Liver (tissue), 8 donors: ENCODE measurements at regions not wholly inside any gene's neighbourhood (a gene's known extent, or its start where the extent isn't known, plus 50 kb on each side); places are given as distances from the start of the nearest gene placed in this dataset.

Experiments used
- DNase-seq: peaks from one replicate; pipeline ENCODE4 v3.0.0-alpha.2; 2017; ENCODE audit warnings: low spot score
- H3K27ac ChIP-seq, 2 donors: one replicate each; pipeline ENCODE4 v1.7.0; 2013; ENCODE audit warnings: inconsistent platforms in 2 of 2, low read length in 2 of 2, control low read depth in 1 of 2, low read depth in 1 of 2, mild to moderate bottlenecking in 1 of 2
- H3K27me3 ChIP-seq, 4 donors: one replicate each; pipeline versions ENCODE4 v1.6.1 to v1.7.0; 2013; ENCODE audit warnings: low read length in 3 of 4, inconsistent platforms in 1 of 4, mild to moderate bottlenecking in 1 of 4, moderate library complexity in 1 of 4; ENCODE audit not compliant: control insufficient read depth in 4 of 4, insufficient read depth in 4 of 4
- H3K36me3 ChIP-seq, 4 donors: one replicate each; pipeline versions ENCODE4 v1.6.1 to v1.7.0; 2013; ENCODE audit warnings: low read length in 3 of 4, mild to moderate bottlenecking in 3 of 4, low read depth in 1 of 4, moderate library complexity in 1 of 4; ENCODE audit not compliant: control insufficient read depth in 4 of 4, insufficient read depth in 3 of 4
- H3K4me1 ChIP-seq, 4 donors: one replicate each; pipeline versions ENCODE4 v1.6.1 to v1.7.0; 2013; ENCODE audit warnings: low read length in 3 of 4, mild to moderate bottlenecking in 3 of 4, moderate library complexity in 1 of 4; ENCODE audit not compliant: control insufficient read depth in 4 of 4, insufficient read depth in 4 of 4
- H3K4me3 ChIP-seq, 3 donors: one replicate each; pipeline versions ENCODE4 v1.6.1 to v1.7.0; 2013; ENCODE audit warnings: low read length in 3 of 3, control low read depth in 1 of 3, low read depth in 1 of 3, mild to moderate bottlenecking in 1 of 3
- H3K9ac ChIP-seq, 2 donors: one replicate each; pipeline ENCODE4 v1.7.0; 2013; ENCODE audit warnings: low read length in 2 of 2, mild to moderate bottlenecking in 2 of 2, moderate library complexity in 2 of 2, control low read depth in 1 of 2, low read depth in 1 of 2
- H3K9me3 ChIP-seq, 4 donors: one replicate each; pipeline versions ENCODE4 v1.6.1 to v1.7.0; 2013; ENCODE audit warnings: low read length in 3 of 4; ENCODE audit not compliant: control insufficient read depth in 4 of 4
- EGR1 ChIP-seq, 2 donors: IDR thresholded peaks; 2 replicates each; pipeline ENCODE4 v1.6.1; 2016 to 2018; ENCODE audit warnings: antibody characterized with exemption in 2 of 2, low read depth in 2 of 2
- FOXA1 ChIP-seq: IDR thresholded peaks from 2 replicates; pipeline ENCODE4 v1.6.1; 2016; ENCODE audit warnings: antibody characterized with exemption
- FOXA2 ChIP-seq: IDR thresholded peaks from 2 replicates; pipeline ENCODE4 v1.6.1; 2016; ENCODE audit warnings: antibody characterized with exemption
- GABPA ChIP-seq, 2 donors: IDR thresholded peaks in 1 of 2; conservative IDR thresholded peaks in 1 of 2; 2 replicates each; pipeline ENCODE4 v1.6.1; 2016; ENCODE audit warnings: antibody characterized with exemption in 2 of 2, mild to moderate bottlenecking in 1 of 2, moderate library complexity in 1 of 2
- HNF4A ChIP-seq, 2 donors: conservative IDR thresholded peaks; 2 replicates each; pipeline ENCODE4 v1.6.1; 2016; ENCODE audit warnings: antibody characterized with exemption in 2 of 2, mild to moderate bottlenecking in 2 of 2
- HNF4G ChIP-seq: IDR thresholded peaks from 2 replicates; pipeline ENCODE4 v1.6.1; 2016; ENCODE audit warnings: antibody characterized with exemption
- JUND ChIP-seq, 2 donors: IDR thresholded peaks; 2 replicates each; pipeline ENCODE4 v1.6.1; 2016; ENCODE audit warnings: antibody characterized with exemption in 2 of 2
- NR2F2 ChIP-seq: IDR thresholded peaks from 2 replicates; pipeline ENCODE4 v1.6.1; 2016; ENCODE audit warnings: antibody characterized with exemption
- RAD21 ChIP-seq, 2 donors: IDR thresholded peaks; 2 replicates each; pipeline ENCODE4 v1.6.1; 2016; ENCODE audit warnings: antibody characterized with exemption in 2 of 2, mild to moderate bottlenecking in 2 of 2
- RXRA ChIP-seq, 2 donors: IDR thresholded peaks; 2 replicates each; pipeline ENCODE4 v1.6.1; 2017 to 2018; ENCODE audit warnings: antibody characterized with exemption in 2 of 2, mild to moderate bottlenecking in 1 of 2
- SP1 ChIP-seq: IDR thresholded peaks from 2 replicates; pipeline ENCODE4 v1.6.1; 2018; ENCODE audit warnings: antibody characterized with exemption, mild to moderate bottlenecking
- TAF1 ChIP-seq: conservative IDR thresholded peaks from 2 replicates; pipeline ENCODE4 v1.6.1; 2016; ENCODE audit warnings: antibody characterized with exemption, mild to moderate bottlenecking
- YY1 ChIP-seq: IDR thresholded peaks from 2 replicates; pipeline ENCODE4 v1.6.1; 2016; ENCODE audit warnings: antibody characterized with exemption, mild to moderate bottlenecking
- WGBS: extraction: QIAGEN DNeasy Blood & Tissue Kit; methylation state at CpG from one replicate; pipeline ENCODE4 v1.1.7; 2013; 5-methylcytosine and 5-hydroxymethylcytosine counted together
- TF ChIP-seq, protein P1 (sequence below): IDR thresholded peaks from 2 replicates; pipeline ENCODE4 v1.6.1; 2016; ENCODE audit warnings: antibody characterized with exemption
- TF ChIP-seq, protein P2 (sequence below): fragments of 150-350 bp; IDR thresholded peaks from 2 replicates; pipeline ENCODE4 v1.5.1; 2017; ENCODE audit warnings: improper control_type of control experiment, low read depth, low read length; ENCODE audit not compliant: missing input control
- TF ChIP-seq, protein P3 (sequence below): IDR thresholded peaks from 2 replicates; pipeline ENCODE4 v1.6.1; 2016; ENCODE audit warnings: antibody characterized with exemption
- TF ChIP-seq, protein P4 (sequence below): IDR thresholded peaks from 2 replicates; pipeline ENCODE4 v1.6.1; 2016; ENCODE audit warnings: antibody characterized with exemption, mild to moderate bottlenecking
- TF ChIP-seq, protein P5 (sequence below): IDR thresholded peaks from 2 replicates; pipeline ENCODE4 v1.6.1; 2016; ENCODE audit warnings: antibody characterized with exemption
- donor health status: healthy.
- donor health status: healthy.
- donor health status: healthy.
- donor health status: healthy.
- donor health status: healthy.

DNA sequence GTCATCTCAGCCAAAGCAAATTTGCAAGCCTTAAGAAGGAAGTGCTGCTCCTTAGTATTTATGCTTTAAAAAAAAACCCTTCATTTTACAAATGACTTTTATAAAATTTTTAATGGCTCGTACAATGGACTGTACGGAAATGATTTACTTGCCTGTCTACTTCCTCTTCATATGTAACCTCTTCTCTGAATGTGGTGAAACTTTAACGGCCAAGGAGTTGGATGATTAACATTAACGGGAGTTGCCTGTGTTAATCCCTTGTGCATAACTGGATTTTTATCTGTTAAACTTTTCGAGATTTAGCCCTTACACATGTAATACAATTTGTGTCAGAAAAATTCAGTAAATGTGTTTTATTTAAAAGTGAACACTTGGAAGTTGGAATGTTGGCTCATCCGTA is 429.4 kb downstream of the TBC1D4 start:
- Histone ChIP-seq H3K9ac (no peak overlapping the region), H3K36me3 (no peaks in the 10 kb centered on the region), H3K27ac (no peak overlapping the region), H3K4me1 (no peaks in the 10 kb centered on the region), H3K27me3 (no peaks in the 10 kb centered on the region), H3K9me3 (no peaks in the 10 kb centered on the region), H3K4me3 (no peak overlapping the region)
- TF ChIP-seq SP1 (no peak), FOXA1 (no peak), HNF4A (conservative IDR thresholded peaks at IDR 0.05) (no peak), YY1 (no peak), RAD21 (IDR thresholded peaks at IDR 0.05) (no peak), JUND (IDR thresholded peaks at IDR 0.05) (no peak), NR2F2 (no peak), FOXA2 (no peak), GABPA (IDR thresholded peaks at IDR 0.05 in 1 of 2, conservative IDR thresholded peaks at IDR 0.05 in 1 of 2) (no peak), EGR1 (IDR thresholded peaks at IDR 0.05; ENCODE audit: low read depth in 2 of 2) (no peak), RXRA (IDR thresholded peaks at IDR 0.05) (no peak), TAF1 (no peak), HNF4G (no peak)
- TF ChIP-seq, protein P1, sequence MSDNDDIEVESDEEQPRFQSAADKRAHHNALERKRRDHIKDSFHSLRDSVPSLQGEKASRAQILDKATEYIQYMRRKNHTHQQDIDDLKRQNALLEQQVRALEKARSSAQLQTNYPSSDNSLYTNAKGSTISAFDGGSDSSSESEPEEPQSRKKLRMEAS, result no peak
- TF ChIP-seq, protein P2, sequence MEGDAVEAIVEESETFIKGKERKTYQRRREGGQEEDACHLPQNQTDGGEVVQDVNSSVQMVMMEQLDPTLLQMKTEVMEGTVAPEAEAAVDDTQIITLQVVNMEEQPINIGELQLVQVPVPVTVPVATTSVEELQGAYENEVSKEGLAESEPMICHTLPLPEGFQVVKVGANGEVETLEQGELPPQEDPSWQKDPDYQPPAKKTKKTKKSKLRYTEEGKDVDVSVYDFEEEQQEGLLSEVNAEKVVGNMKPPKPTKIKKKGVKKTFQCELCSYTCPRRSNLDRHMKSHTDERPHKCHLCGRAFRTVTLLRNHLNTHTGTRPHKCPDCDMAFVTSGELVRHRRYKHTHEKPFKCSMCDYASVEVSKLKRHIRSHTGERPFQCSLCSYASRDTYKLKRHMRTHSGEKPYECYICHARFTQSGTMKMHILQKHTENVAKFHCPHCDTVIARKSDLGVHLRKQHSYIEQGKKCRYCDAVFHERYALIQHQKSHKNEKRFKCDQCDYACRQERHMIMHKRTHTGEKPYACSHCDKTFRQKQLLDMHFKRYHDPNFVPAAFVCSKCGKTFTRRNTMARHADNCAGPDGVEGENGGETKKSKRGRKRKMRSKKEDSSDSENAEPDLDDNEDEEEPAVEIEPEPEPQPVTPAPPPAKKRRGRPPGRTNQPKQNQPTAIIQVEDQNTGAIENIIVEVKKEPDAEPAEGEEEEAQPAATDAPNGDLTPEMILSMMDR, result no peak
- TF ChIP-seq, protein P3, sequence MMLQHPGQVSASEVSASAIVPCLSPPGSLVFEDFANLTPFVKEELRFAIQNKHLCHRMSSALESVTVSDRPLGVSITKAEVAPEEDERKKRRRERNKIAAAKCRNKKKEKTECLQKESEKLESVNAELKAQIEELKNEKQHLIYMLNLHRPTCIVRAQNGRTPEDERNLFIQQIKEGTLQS, result no peak
- TF ChIP-seq, protein P4, sequence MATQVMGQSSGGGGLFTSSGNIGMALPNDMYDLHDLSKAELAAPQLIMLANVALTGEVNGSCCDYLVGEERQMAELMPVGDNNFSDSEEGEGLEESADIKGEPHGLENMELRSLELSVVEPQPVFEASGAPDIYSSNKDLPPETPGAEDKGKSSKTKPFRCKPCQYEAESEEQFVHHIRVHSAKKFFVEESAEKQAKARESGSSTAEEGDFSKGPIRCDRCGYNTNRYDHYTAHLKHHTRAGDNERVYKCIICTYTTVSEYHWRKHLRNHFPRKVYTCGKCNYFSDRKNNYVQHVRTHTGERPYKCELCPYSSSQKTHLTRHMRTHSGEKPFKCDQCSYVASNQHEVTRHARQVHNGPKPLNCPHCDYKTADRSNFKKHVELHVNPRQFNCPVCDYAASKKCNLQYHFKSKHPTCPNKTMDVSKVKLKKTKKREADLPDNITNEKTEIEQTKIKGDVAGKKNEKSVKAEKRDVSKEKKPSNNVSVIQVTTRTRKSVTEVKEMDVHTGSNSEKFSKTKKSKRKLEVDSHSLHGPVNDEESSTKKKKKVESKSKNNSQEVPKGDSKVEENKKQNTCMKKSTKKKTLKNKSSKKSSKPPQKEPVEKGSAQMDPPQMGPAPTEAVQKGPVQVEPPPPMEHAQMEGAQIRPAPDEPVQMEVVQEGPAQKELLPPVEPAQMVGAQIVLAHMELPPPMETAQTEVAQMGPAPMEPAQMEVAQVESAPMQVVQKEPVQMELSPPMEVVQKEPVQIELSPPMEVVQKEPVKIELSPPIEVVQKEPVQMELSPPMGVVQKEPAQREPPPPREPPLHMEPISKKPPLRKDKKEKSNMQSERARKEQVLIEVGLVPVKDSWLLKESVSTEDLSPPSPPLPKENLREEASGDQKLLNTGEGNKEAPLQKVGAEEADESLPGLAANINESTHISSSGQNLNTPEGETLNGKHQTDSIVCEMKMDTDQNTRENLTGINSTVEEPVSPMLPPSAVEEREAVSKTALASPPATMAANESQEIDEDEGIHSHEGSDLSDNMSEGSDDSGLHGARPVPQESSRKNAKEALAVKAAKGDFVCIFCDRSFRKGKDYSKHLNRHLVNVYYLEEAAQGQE, result no peak
- TF ChIP-seq, protein P5, sequence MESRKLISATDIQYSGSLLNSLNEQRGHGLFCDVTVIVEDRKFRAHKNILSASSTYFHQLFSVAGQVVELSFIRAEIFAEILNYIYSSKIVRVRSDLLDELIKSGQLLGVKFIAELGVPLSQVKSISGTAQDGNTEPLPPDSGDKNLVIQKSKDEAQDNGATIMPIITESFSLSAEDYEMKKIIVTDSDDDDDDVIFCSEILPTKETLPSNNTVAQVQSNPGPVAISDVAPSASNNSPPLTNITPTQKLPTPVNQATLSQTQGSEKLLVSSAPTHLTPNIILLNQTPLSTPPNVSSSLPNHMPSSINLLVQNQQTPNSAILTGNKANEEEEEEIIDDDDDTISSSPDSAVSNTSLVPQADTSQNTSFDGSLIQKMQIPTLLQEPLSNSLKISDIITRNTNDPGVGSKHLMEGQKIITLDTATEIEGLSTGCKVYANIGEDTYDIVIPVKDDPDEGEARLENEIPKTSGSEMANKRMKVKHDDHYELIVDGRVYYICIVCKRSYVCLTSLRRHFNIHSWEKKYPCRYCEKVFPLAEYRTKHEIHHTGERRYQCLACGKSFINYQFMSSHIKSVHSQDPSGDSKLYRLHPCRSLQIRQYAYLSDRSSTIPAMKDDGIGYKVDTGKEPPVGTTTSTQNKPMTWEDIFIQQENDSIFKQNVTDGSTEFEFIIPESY, result no peak
- whole genome bisulfite sequencing, result 74% methylated on average over 6 of the region's 6 CpGs
- no peak for DNase-seq
